Medulla oblongata (tissue), 1 donor: ENCODE measurements at regions not wholly inside any gene's neighbourhood (a gene's known extent, or its start where the extent isn't known, plus 50 kb on each side); places are given as distances from the start of the nearest gene placed in this dataset.

Experiments
- DNase-seq: peaks from one replicate; pipeline ENCODE4 v3.0.0-alpha.2; 2015; ENCODE audit errors: extremely low spot score

- no peak for DNase-seq
Measured at GRCh38 chr2:66960161-66960560, 437.0 kb upstream of the ETAA1 start.

- DNase-seq: no peak
Measured at GRCh38 chr2:66962716-66963115, 434.4 kb upstream of the ETAA1 start.

GRCh38 chr2:66966631-66967030 lies 430.5 kb upstream of the ETAA1 start:
- no peak for DNase-seq

GRCh38 chr2:66968946-66969345 lies 428.2 kb upstream of the ETAA1 start:
- no peak for DNase-seq

GRCh38 chr2:66981074-66981473 lies 416.1 kb upstream of the ETAA1 start:
- DNase-seq: no peak

GRCh38 chr2:66982766-66983165 lies 414.4 kb upstream of the ETAA1 start:
- no peak for DNase-seq

- DNase-seq: no peak
Measured at GRCh38 chr2:66984864-66985263, 412.3 kb upstream of the ETAA1 start.

- DNase-seq: no peak
Measured at GRCh38 chr2:66985906-66986305, 411.2 kb upstream of the ETAA1 start.

- no peak for DNase-seq
Measured at GRCh38 chr2:66987733-66988132, 409.4 kb upstream of the ETAA1 start.

- no peak for DNase-seq
Measured at GRCh38 chr2:66994654-66995053, 402.5 kb upstream of the ETAA1 start.

GRCh38 chr2:66995636-66996035 lies 401.5 kb upstream of the ETAA1 start:
- no peak for DNase-seq

- no peak for DNase-seq
Measured at GRCh38 chr2:67002618-67003371, 394.3 kb upstream of the ETAA1 start.

- DNase-seq: no peak
Measured at GRCh38 chr2:67006373-67006960, 390.7 kb upstream of the ETAA1 start.

- DNase-seq: no peak
Measured at GRCh38 chr2:67008155-67008554, 389.0 kb upstream of the ETAA1 start.

GRCh38 chr2:67012165-67012564 lies 385.0 kb upstream of the ETAA1 start:
- DNase-seq: no peak

- no peak for DNase-seq
Measured at GRCh38 chr2:67013821-67014220, 383.3 kb upstream of the ETAA1 start.

GRCh38 chr2:67015681-67016080 lies 381.5 kb upstream of the ETAA1 start:
- DNase-seq: no peak

GRCh38 chr2:67018301-67018700 lies 378.8 kb upstream of the ETAA1 start:
- DNase-seq: no peak

- no peak for DNase-seq
Measured at GRCh38 chr2:67032076-67032475, 365.1 kb upstream of the ETAA1 start.

- DNase-seq: no peak
Measured at GRCh38 chr2:67036444-67036843, 360.7 kb upstream of the ETAA1 start.

- DNase-seq: no peak
Measured at GRCh38 chr2:67037655-67038054, 359.5 kb upstream of the ETAA1 start.

GRCh38 chr2:67038195-67038594 lies 358.9 kb upstream of the ETAA1 start:
- DNase-seq: no peak

- no peak for DNase-seq
Measured at GRCh38 chr2:67039058-67039457, 358.1 kb upstream of the ETAA1 start.
